ENCODE measurements at regions not wholly inside any gene's neighbourhood (a gene's known extent, or its start where the extent isn't known, plus 50 kb on each side); places are given as distances from the start of the nearest gene placed in this dataset.

GRCh38 chr13:40863723-40864122 lies 74.3 kb downstream of the SLC25A15 start:
- DNase-seq = no peak

GRCh38 chr13:40874138-40874779 lies 84.8 kb downstream of the SLC25A15 start:
- peak; percentile 34 for DNase-seq

GRCh38 chr13:40875044-40875443 lies 85.6 kb downstream of the SLC25A15 start:
- DNase-seq = no peak

- no peak for DNase-seq
These were observed 86.2 kb downstream of the SLC25A15 start for GRCh38 chr13:40875583-40875982.

- no peak for DNase-seq
These were observed 86.8 kb downstream of the SLC25A15 start for GRCh38 chr13:40876020-40876738.

- no peak for DNase-seq
These were observed 88.9 kb downstream of the SLC25A15 start for GRCh38 chr13:40878321-40878720.

GRCh38 chr13:40878823-40879222 lies 89.4 kb downstream of the SLC25A15 start:
- DNase-seq = no peak
